ENCODE measurements at regions not wholly inside any gene's neighbourhood (a gene's known extent, or its start where the extent isn't known, plus 50 kb on each side); places are given as distances from the start of the nearest gene placed in this dataset.

- Histone ChIP-seq H2AFZ (ENCODE audit: insufficient read depth, low read depth, low read length, poor library complexity, severe bottlenecking) (no peak overlapping the region), H3K4me3 (replicated peaks in 1 of 3; ENCODE audit: low read depth in 2 of 3, low read length in 3 of 3) (no peak overlapping the region), H3K9ac (ENCODE audit: insufficient read depth, low read length, poor library complexity, severe bottlenecking) (no peak overlapping the region), H3K79me2 (ENCODE audit: insufficient read depth, low read length) (no peaks in the 10 kb centered on the region), H3K9me3 (replicated peaks in 1 of 2; ENCODE audit: control insufficient read depth in 1 of 2, insufficient read depth in 1 of 2, low read length in 2 of 2) (peaks cover 0 to 11% of the 10 kb centered on the region in 2 donors), H3K36me3 (replicated peaks in 1 of 2; ENCODE audit: control insufficient read depth in 1 of 2, insufficient read depth in 2 of 2, low read length in 2 of 2) (no peaks in the 10 kb centered on the region), H3K4me2 (replicated peaks; ENCODE audit: extremely low read depth, low read length, poor library complexity, severe bottlenecking) (no peak overlapping the region), H3K27me3 (ENCODE audit: control insufficient read depth in 2 of 2, insufficient read depth in 2 of 2, low read length in 2 of 2) (no peaks in the 10 kb centered on the region), H4K20me1 (ENCODE audit: insufficient read depth, low read length) (no peaks in the 10 kb centered on the region), H3K27ac (ENCODE audit: low read depth in 1 of 2, low read length in 2 of 2) (no peak overlapping the region), H3K4me1 (ENCODE audit: control insufficient read depth in 1 of 2, insufficient read depth in 2 of 2, low read length in 2 of 2) (no peaks in the 10 kb centered on the region)
- TF ChIP-seq CTCF (IDR thresholded peaks at IDR 0.05), result no peak
- peaks cover 0 to 8% (median 4%) of the 10 kb centered on the region in 7 donors for H3K9me3 Mint-ChIP-seq
- no peak for DNase-seq
- 83% methylated on average over 2 of the region's 2 CpGs for WGBS (ENCODE audit: insufficient coverage)
- H3K36me3 Mint-ChIP-seq, result no peaks in the 10 kb centered on the region
- no peak overlapping the region for H3K4me3 Mint-ChIP-seq
- H3K4me1 Mint-ChIP-seq, result no peaks in the 10 kb centered on the region
- no peak overlapping the region for H3K27ac Mint-ChIP-seq
- peaks cover 0 to 1% (median 0%) of the 10 kb centered on the region in 3 donors for H3K27me3 Mint-ChIP-seq (ENCODE audit: low read depth in 3 of 3)
- intact Hi-C loops (cut with micrococcal nuclease), result no loop called here
Measured at GRCh38 chr6:19896693-19897010, 59.5 kb downstream of the ID4 start.

- peaks cover 0 to 8% (median 4%) of the 10 kb centered on the region in 7 donors for H3K9me3 Mint-ChIP-seq
- H3K36me3 Mint-ChIP-seq, result no peaks in the 10 kb centered on the region
- WGBS (ENCODE audit: insufficient coverage), result 96% methylated on average over 2 of the region's 4 CpGs
- H3K4me1 Mint-ChIP-seq, result no peaks in the 10 kb centered on the region
- Histone ChIP-seq H3K27ac (ENCODE audit: low read depth in 1 of 2, low read length in 2 of 2) (no peak overlapping the region), H3K9ac (ENCODE audit: insufficient read depth, low read length, poor library complexity, severe bottlenecking) (no peak overlapping the region), H3K4me2 (replicated peaks; ENCODE audit: extremely low read depth, low read length, poor library complexity, severe bottlenecking) (no peak overlapping the region), H3K36me3 (replicated peaks in 1 of 2; ENCODE audit: control insufficient read depth in 1 of 2, insufficient read depth in 2 of 2, low read length in 2 of 2) (no peaks in the 10 kb centered on the region), H3K4me3 (replicated peaks in 1 of 3; ENCODE audit: low read depth in 2 of 3, low read length in 3 of 3) (no peak overlapping the region), H3K79me2 (ENCODE audit: insufficient read depth, low read length) (no peaks in the 10 kb centered on the region), H4K20me1 (ENCODE audit: insufficient read depth, low read length) (no peaks in the 10 kb centered on the region), H3K4me1 (ENCODE audit: control insufficient read depth in 1 of 2, insufficient read depth in 2 of 2, low read length in 2 of 2) (no peaks in the 10 kb centered on the region), H3K9me3 (replicated peaks in 1 of 2; ENCODE audit: control insufficient read depth in 1 of 2, insufficient read depth in 1 of 2, low read length in 2 of 2) (peaks cover 0 to 12% of the 10 kb centered on the region in 2 donors), H3K27me3 (ENCODE audit: control insufficient read depth in 2 of 2, insufficient read depth in 2 of 2, low read length in 2 of 2) (no peaks in the 10 kb centered on the region), H2AFZ (ENCODE audit: insufficient read depth, low read depth, low read length, poor library complexity, severe bottlenecking) (no peak overlapping the region)
- H3K4me3 Mint-ChIP-seq, result no peak overlapping the region
- DNase-seq, result no peak
- intact Hi-C loops (cut with micrococcal nuclease), result no loop called here
- H3K27ac Mint-ChIP-seq, result no peak overlapping the region
- no peak for TF ChIP-seq CTCF (IDR thresholded peaks at IDR 0.05)
- peaks cover 0 to 2% (median 0%) of the 10 kb centered on the region in 3 donors for H3K27me3 Mint-ChIP-seq (ENCODE audit: low read depth in 3 of 3)
Measured at GRCh38 chr6:19898141-19898740, 61.1 kb downstream of the ID4 start.

Data from CD14-positive monocyte (primary cell).